Caki2 (cell line): ENCODE measurements at regions not wholly inside any gene's neighbourhood (a gene's known extent, or its start where the extent isn't known, plus 50 kb on each side); places are given as distances from the start of the nearest gene placed in this dataset.
"Not testable (repeated sequence)": the region's sequence is repeated elsewhere in the genome, so short reads cannot be mapped to it uniquely, and the experiment has no call there.

Experiments
- DNase-seq: peaks from one replicate; pipeline ENCODE4 v3.0.0-alpha.2; 2015; ENCODE audit warnings: low read depth
- in situ Hi-C: cut with HindIII; loops from 2 replicates; pipeline ENCODE4 v1.10.0; 2016; ENCODE audit warnings: low sequenced_read_pairs, low pct_unique_long_range_greater_than_20kb, mixed read lengths

- in situ Hi-C loops: no loop called here
- no peak for DNase-seq
These were observed 598.5 kb downstream of the BNC2 start for GRCh38 chr9:16271967-16272366.

DNA sequence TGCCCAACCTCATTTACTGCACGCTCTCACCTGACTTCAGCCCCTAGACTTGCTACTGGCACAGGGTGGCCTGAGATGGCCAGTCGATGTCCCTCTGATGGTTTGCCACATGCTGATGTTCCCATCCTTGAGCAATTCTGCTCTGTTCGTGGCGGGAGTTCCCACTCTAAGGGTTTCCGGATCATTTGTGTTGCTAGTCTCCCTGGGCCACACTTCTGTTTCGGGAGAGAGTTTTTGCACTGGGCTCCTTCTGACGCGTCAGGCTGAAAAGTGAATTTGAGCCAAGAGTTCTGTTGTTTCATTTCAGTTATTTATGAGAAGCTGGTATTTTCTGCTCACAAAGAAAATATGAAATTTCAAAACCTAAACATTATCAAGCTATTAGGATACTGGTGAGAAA, 597.7 kb downstream of the BNC2 start:
- in situ Hi-C loops: no loop called here
- no peak for DNase-seq

DNA sequence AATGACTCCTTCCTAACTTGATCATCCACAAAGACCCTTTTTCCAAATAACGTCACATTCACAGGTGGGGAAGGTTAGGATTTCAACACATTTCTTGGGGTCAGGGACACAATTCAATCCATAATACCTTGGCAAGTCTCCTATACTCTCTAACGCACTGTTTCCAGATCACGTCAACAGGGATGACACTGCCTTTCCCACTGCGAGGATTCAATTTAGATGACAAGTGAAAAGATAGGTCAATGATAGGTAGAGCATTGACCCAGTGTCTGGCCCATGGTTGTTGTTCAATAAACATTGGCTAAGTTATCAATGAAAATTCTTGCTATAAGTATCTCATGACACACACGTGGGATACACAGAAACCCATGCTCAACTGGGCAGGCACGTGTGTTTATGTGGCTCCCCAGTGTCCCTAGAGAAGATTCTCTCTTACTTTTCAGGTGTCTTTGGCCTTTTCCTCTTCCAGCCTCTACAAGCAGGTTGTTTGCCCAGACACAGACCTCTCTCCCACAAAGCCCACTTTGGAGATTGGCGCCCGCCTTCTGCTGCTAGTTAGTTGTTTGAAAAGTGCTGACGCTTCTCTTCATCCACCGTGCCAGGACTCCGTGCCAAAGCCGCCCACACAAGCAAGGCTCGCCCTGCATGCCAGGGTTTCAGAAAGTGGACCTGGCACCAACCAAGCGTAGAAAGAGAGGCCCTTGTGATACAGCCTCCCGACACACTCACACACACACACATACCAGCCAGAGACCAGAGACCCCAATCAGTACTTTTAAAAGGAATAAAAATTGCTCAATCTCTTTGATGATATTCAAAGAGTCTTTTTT, 594.5 kb downstream of the BNC2 start:
- in situ Hi-C loops: no loop called here
- no peak for DNase-seq

DNA sequence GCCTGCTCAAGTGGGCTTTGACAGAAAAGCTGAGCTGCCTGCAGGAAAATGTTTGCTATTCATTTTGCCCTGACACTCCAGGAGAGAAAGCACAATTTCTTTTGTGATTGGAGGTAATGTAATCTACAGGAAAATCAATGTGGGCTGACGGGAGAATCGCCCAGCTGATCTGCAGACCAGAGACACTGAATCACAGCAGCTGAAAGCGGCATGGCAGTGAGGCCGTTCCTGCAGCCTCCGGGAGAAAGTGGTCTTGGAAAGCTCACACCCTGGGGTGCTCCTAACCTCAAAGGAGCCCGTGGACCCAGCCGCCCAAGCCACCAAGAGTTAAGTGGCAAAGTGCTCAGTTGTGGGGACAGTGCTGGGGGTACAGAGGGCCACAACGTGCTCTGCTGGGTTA, 593.6 kb downstream of the BNC2 start:
- in situ Hi-C loops: no loop called here
- DNase-seq: no peak

GRCh38 chr9:16277471-16277960, 593.0 kb downstream of the BNC2 start:
- in situ Hi-C loops: no loop called here
- DNase-seq: no peak

GRCh38 chr9:16278326-16278999, 592.0 kb downstream of the BNC2 start:
- in situ Hi-C loops: no loop called here
- DNase-seq: no peak

- in situ Hi-C loops: no loop called here
- no peak for DNase-seq
These were observed 588.8 kb downstream of the BNC2 start for GRCh38 chr9:16281707-16282106.

GRCh38 chr9:16282216-16282615, 588.3 kb downstream of the BNC2 start:
- no peak for DNase-seq
- in situ Hi-C loops: no loop called here

DNA sequence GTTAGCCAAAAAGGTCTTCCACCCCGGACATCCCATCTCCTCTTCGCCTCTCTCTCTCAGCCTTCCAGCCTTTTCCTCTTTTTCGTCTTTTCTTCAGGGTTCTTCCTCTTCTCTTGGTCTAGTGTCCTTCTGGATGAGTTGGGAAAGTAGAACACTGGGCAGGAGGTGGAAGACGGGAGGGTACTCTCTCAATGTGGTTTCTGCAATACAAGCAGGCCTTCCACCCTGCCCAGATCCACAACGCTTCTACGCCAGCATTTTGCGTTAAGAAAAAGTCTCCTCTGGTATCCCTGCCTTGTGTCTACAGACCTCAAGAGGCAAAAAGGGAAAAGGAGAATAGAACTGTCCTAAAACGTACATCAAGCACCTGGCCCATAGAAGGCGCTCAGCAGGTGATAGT, 587.8 kb downstream of the BNC2 start:
- in situ Hi-C loops: no loop called here
- DNase-seq: no peak

GRCh38 chr9:16286160-16286559, 584.3 kb downstream of the BNC2 start:
- no peak for DNase-seq
- in situ Hi-C loops: no loop called here

- in situ Hi-C loops: no loop called here
- DNase-seq: no peak
These were observed 580.8 kb downstream of the BNC2 start for GRCh38 chr9:16289639-16290038.

DNA sequence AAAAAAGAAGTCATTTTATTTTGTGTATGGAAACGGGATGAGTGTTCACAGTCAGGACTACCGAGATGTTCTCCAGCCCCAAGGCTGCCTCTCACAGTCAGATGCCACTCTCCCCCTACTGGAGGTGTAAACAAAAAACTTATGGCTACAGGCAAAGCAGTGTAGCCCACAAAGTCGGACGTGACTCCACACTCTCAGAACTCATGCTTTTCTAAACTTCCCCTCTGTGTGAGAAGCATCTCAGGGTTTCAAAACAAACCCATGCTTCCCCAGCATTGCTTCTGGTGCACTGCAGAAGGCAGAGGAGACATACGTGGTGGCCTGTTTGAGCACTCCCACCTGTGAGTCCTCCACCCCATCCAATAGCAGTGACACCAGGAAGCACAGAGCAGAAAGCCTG, 580.3 kb downstream of the BNC2 start:
- in situ Hi-C loops: no loop called here
- no peak for DNase-seq

GRCh38 chr9:16291921-16292320, 578.5 kb downstream of the BNC2 start:
- in situ Hi-C loops: no loop called here
- DNase-seq: no peak

DNA sequence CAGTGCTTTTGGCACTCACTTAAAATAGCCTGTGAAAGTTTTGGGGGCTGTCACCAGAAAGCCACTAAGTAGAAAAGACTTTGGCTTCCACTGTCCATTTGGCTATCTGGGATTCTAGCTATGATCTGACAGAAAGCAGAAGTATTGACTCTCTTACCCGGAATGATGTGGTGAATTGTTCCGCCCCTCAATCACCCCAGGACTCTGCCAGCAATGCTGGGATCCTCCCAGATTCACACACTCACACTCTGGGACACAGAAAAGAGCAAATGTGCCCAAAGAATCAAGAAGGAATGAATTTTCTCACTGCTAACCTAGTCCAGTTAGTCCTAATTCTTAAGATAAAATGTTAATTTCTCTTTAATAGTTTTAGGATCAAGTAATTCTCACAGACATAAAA, 576.9 kb downstream of the BNC2 start:
- in situ Hi-C loops: no loop called here
- DNase-seq: no peak

DNA sequence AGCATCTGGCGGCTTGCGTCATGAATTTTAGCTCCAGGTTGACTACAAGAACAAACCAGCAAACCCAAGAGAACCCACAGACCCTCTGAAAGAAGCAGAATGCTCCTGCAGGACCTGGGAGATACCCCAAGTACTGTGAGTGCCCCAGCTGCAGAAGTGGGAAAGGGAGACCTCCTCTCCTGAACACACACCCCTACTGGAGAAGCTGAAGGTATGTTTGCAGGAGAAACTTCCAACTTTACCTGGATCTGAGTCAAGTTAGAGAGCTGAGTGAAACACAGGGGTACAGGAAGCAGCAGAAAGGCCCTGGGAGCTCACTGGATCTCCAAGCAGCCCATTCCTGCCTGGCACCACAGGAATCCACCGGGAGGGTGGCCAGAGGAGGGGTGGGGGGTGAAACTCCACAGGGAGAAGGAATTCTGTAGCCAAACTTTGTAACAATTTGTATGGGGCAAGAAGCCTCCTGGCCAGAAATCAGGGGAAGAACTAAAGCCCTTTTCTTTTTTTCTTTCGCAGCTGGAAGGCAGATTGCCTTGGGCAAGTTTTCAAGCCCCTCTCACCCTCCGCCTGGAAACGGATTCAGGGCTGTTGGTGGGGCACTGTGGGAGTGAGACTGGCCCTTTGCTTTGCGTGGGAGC, 576.2 kb downstream of the BNC2 start:
- DNase-seq: no peak

GRCh38 chr9:16294940-16295339, 575.5 kb downstream of the BNC2 start:
- DNase-seq, in situ Hi-C loops: not testable (repeated sequence)

More for the DNA sequence above, 576.2 kb downstream of the BNC2 start:
- in situ Hi-C loops: no loop called here

- DNase-seq, in situ Hi-C loops: not testable (repeated sequence)
These were observed 571.1 kb downstream of the BNC2 start for GRCh38 chr9:16299368-16299767.

DNA sequence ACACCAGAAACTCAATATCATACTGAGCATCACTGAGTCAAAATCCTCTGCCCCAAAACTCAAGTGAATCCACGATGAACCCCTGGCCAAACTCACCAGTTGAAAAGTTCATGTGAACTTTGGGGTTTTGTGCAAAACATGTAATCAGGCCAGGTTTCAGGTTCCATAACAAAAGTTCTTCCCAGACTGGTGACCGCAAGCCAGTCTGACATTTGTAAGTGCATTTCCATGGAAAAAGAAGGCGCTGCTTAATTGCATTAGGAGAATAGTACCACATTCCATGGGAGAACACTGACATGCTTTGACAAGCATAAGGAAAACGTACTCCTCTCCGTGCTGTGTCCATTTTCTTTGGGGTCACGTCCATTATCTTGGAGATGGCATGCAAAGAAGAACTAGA, 567.0 kb downstream of the BNC2 start:
- DNase-seq: no peak
- in situ Hi-C loops: no loop called here

DNA sequence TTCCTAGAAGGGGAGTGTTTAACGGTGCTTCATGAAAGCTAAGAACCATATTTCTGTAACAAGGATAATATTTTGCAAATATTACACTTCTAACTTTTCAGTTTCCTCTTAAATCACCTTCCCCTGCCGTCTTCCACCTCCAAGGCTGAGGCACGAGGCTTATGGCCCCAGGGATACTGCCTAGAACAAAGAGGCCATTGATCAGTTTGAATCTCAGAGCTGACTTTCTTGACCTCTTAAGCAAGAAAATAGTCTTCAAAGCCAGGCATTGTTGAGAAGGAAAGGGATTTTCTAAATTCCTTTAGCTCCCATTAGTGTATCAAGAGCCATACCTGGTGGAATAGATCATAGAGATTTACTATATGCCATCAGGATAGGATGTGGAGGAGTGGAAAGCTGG, 566.2 kb downstream of the BNC2 start:
- in situ Hi-C loops: no loop called here
- no peak for DNase-seq
